ENCODE measurements at regions not wholly inside any gene's neighbourhood (a gene's known extent, or its start where the extent isn't known, plus 50 kb on each side); places are given as distances from the start of the nearest gene placed in this dataset.
A peak's percentile ranks its signal among the peaks of the same experiment; 100 is the strongest.

- H3K79me2 ChIP-seq (ENCODE audit: low read length): no peaks in the 10 kb centered on the region
- H4K20me1 ChIP-seq (ENCODE audit: insufficient read depth, low read length): no peaks in the 10 kb centered on the region
- H3K4me2 ChIP-seq (ENCODE audit: low read length): no peak overlapping the region
- H3K9me3 ChIP-seq (ENCODE audit: insufficient read depth, low read length): no peaks in the 10 kb centered on the region
- H3K36me3 ChIP-seq (replicated peaks; ENCODE audit: low read depth, low read length): no peaks in the 10 kb centered on the region
- no peak overlapping the region for H3K27ac ChIP-seq (ENCODE audit: low read length)
- no peak overlapping the region for H3K9ac ChIP-seq (ENCODE audit: low read length)
- no peaks in the 10 kb centered on the region for H3K27me3 ChIP-seq (ENCODE audit: low read depth, low read length)
- TF ChIP-seq CTCF (IDR thresholded peaks at IDR 0.05; ENCODE audit: low read depth, low read length) (no peak), EZH2phosphoT487 (IDR thresholded peaks at IDR 0.05; ENCODE audit: low read depth) (no peak)
- no peak overlapping the region for H3K4me3 ChIP-seq (ENCODE audit: low read length)
- no peak overlapping the region for H2AFZ ChIP-seq (ENCODE audit: low read depth, low read length)
- H3K4me1 ChIP-seq (ENCODE audit: low read length): peaks cover 21% of the 10 kb centered on the region
These were observed 66.6 kb upstream of the CPHXL start for GRCh38 chr16:75792771-75793492.

- no peak for TF ChIP-seq CTCF (IDR thresholded peaks at IDR 0.05; ENCODE audit: low read depth, low read length)
- TF ChIP-seq EZH2phosphoT487 (IDR thresholded peaks at IDR 0.05; ENCODE audit: low read depth): no peak
- Histone ChIP-seq H3K36me3 (replicated peaks; ENCODE audit: low read depth, low read length) (no peaks in the 10 kb centered on the region), H2AFZ (ENCODE audit: low read depth, low read length) (no peak overlapping the region), H3K27me3 (ENCODE audit: low read depth, low read length) (no peaks in the 10 kb centered on the region), H4K20me1 (ENCODE audit: insufficient read depth, low read length) (no peaks in the 10 kb centered on the region), H3K4me1 (ENCODE audit: low read length) (peaks cover 14% of the 10 kb centered on the region), H3K9me3 (ENCODE audit: insufficient read depth, low read length) (no peaks in the 10 kb centered on the region), H3K79me2 (ENCODE audit: low read length) (no peaks in the 10 kb centered on the region), H3K4me2 (ENCODE audit: low read length) (no peak overlapping the region), H3K27ac (ENCODE audit: low read length) (no peak overlapping the region), H3K9ac (ENCODE audit: low read length) (no peak overlapping the region), H3K4me3 (ENCODE audit: low read length) (no peak overlapping the region)
These were observed 67.4 kb upstream of the CPHXL start for GRCh38 chr16:75793641-75794040.

DNA sequence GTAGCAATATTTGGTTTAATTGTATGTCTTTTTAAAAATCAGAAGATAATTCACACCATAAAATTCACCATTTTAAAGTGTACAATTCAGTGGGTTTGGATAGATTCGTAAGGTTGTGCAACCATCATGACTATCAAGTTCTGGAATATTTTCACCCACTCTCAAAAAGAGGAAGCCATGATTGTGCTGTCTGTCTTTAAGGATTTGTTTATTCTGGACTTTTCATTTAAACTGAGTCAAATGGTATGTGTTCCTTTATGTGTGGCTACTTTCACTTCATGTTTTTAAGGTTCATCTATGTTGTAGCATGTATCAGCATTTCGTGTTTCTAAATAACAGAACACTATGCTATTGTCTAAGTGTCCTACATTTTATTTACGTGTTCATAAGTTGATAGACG lies 68.1 kb upstream of the CPHXL start:
- Histone ChIP-seq H3K27me3 (ENCODE audit: low read depth, low read length) (no peaks in the 10 kb centered on the region), H4K20me1 (ENCODE audit: insufficient read depth, low read length) (no peaks in the 10 kb centered on the region), H3K27ac (ENCODE audit: low read length) (no peak overlapping the region), H3K4me3 (ENCODE audit: low read length) (peak overlapping the region; percentile 25), H3K9me3 (ENCODE audit: insufficient read depth, low read length) (no peaks in the 10 kb centered on the region), H3K4me1 (ENCODE audit: low read length) (peaks cover 11% of the 10 kb centered on the region), H3K36me3 (replicated peaks; ENCODE audit: low read depth, low read length) (no peaks in the 10 kb centered on the region), H3K9ac (ENCODE audit: low read length) (no peak overlapping the region), H3K4me2 (ENCODE audit: low read length) (peak overlapping the region; percentile 50), H3K79me2 (ENCODE audit: low read length) (no peaks in the 10 kb centered on the region), H2AFZ (ENCODE audit: low read depth, low read length) (no peak overlapping the region)
- TF ChIP-seq CTCF (IDR thresholded peaks at IDR 0.05; ENCODE audit: low read depth, low read length): no peak
- TF ChIP-seq EZH2phosphoT487 (IDR thresholded peaks at IDR 0.05; ENCODE audit: low read depth): no peak

DNA sequence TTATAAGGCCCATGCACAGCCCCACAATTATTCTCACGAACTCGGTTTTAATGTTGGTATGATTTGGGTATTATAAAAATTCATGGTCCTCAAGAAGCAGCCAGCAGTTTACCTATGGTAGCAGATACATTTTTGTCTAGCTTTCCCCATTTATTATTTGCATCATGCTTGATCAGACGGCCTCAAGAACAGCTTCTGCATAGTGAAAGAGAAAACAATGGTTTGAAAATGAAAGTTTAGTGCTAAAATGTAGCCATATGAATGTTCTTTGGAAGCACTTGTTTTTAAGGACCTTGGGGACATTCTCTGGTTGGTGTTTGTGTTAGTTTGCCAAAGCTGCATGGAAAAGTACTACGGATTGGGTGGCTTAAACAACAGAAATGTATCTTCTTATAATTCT lies 72.4 kb upstream of the CPHXL start:
- no peaks in the 10 kb centered on the region for H3K27me3 ChIP-seq (ENCODE audit: low read depth, low read length)
- no peak overlapping the region for H3K9ac ChIP-seq (ENCODE audit: low read length)
- peaks cover 7% of the 10 kb centered on the region for H3K4me1 ChIP-seq (ENCODE audit: low read length)
- H3K9me3 ChIP-seq (ENCODE audit: insufficient read depth, low read length): no peaks in the 10 kb centered on the region
- no peaks in the 10 kb centered on the region for H4K20me1 ChIP-seq (ENCODE audit: insufficient read depth, low read length)
- H3K4me2 ChIP-seq (ENCODE audit: low read length): no peak overlapping the region
- no peak overlapping the region for H2AFZ ChIP-seq (ENCODE audit: low read depth, low read length)
- H3K79me2 ChIP-seq (ENCODE audit: low read length): no peaks in the 10 kb centered on the region
- H3K36me3 ChIP-seq (replicated peaks; ENCODE audit: low read depth, low read length): no peaks in the 10 kb centered on the region
- H3K4me3 ChIP-seq (ENCODE audit: low read length): no peak overlapping the region
- H3K27ac ChIP-seq (ENCODE audit: low read length): no peak overlapping the region
- TF ChIP-seq CTCF (IDR thresholded peaks at IDR 0.05; ENCODE audit: low read depth, low read length): no peak
- no peak for TF ChIP-seq EZH2phosphoT487 (IDR thresholded peaks at IDR 0.05; ENCODE audit: low read depth)

All from OCI-LY3 (cell line).